DND-41 (cell line): ENCODE measurements at regions not wholly inside any gene's neighbourhood (a gene's known extent, or its start where the extent isn't known, plus 50 kb on each side); places are given as distances from the start of the nearest gene placed in this dataset.

Experiments used
- EZH2 ChIP-seq: IDR thresholded peaks from 3 replicates; pipeline ENCODE4 v1.6.1; 2012; ENCODE audit warnings: borderline replicate concordance, low read depth, mild to moderate bottlenecking, moderate library complexity, low read length, inconsistent platforms; ENCODE audit not compliant: severe bottlenecking
- TF ChIP-seq, protein P1 (sequence below): IDR thresholded peaks from 2 replicates; pipeline ENCODE4 v1.5.1; 2012; ENCODE audit warnings: borderline replicate concordance, low read length, moderate library complexity, mild to moderate bottlenecking; ENCODE audit not compliant: poor library complexity, severe bottlenecking; ENCODE audit errors: extremely low read depth

- TF ChIP-seq, protein P1, sequence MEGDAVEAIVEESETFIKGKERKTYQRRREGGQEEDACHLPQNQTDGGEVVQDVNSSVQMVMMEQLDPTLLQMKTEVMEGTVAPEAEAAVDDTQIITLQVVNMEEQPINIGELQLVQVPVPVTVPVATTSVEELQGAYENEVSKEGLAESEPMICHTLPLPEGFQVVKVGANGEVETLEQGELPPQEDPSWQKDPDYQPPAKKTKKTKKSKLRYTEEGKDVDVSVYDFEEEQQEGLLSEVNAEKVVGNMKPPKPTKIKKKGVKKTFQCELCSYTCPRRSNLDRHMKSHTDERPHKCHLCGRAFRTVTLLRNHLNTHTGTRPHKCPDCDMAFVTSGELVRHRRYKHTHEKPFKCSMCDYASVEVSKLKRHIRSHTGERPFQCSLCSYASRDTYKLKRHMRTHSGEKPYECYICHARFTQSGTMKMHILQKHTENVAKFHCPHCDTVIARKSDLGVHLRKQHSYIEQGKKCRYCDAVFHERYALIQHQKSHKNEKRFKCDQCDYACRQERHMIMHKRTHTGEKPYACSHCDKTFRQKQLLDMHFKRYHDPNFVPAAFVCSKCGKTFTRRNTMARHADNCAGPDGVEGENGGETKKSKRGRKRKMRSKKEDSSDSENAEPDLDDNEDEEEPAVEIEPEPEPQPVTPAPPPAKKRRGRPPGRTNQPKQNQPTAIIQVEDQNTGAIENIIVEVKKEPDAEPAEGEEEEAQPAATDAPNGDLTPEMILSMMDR = no peak
- TF ChIP-seq EZH2 = no peak
Measured at GRCh38 chr5:1685066-1685465, 114.6 kb downstream of the MRPL36 start.
